ENCODE measurements at regions not wholly inside any gene's neighbourhood (a gene's known extent, or its start where the extent isn't known, plus 50 kb on each side); places are given as distances from the start of the nearest gene placed in this dataset.

DNA sequence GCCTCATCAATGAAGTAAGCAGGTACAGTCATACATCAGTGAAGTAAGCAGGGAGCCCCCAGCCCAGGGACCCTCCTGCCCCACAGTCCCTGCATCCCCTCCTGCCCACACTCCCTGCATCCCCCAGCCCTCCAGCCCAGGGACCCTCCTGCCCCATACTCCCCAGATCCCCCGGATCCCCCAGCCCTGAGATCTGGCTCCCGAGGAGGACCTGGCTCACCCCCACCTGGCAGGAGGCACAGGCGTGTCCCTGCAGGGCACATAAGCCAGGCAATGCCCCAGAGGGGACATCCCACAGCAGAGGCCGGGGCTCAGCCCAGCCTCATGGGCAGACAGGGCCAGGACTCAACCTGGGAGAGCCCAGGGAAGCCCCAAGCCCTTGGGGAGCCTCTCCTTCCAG is 53.6 kb upstream of the TPM4 start:
- no peak for DNase-seq

DNA sequence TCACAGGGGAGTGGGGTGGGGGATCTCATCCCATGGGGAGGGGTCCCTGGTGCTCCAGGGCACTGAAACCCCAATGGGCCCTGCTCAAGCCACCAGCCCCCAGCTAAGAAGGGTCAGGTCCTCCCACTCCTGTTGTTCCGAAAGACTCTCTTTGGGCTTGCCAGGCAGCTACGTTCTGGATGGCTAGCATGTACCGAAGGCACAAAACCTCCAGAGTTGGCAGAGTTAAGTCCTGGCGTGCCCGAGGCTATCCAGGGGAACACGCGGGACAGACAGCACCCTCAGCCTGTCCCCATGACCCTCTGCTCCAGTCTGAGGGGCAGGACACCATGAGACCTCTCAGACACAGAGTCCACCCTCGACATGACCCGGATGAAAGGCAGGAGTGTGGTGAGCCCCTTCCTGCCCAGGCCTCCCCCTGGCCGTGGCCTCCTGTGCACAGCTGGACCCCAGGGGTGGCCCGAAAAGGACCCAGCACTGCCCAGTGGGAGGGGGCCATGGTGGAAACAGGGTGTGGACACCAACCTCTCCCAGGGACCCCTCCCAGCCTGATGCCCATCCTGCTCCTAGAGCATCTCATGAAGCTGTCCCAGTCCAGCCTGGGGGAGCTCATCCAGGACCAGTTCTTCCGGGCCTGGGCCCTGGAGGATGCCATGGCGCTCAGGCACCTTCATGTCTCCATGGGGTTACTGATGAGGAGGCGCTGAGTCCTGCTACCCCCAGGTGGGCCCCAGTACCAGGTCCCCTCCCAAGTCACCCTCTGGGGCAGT is 53.0 kb upstream of the TPM4 start:
- no peak for DNase-seq

DNA sequence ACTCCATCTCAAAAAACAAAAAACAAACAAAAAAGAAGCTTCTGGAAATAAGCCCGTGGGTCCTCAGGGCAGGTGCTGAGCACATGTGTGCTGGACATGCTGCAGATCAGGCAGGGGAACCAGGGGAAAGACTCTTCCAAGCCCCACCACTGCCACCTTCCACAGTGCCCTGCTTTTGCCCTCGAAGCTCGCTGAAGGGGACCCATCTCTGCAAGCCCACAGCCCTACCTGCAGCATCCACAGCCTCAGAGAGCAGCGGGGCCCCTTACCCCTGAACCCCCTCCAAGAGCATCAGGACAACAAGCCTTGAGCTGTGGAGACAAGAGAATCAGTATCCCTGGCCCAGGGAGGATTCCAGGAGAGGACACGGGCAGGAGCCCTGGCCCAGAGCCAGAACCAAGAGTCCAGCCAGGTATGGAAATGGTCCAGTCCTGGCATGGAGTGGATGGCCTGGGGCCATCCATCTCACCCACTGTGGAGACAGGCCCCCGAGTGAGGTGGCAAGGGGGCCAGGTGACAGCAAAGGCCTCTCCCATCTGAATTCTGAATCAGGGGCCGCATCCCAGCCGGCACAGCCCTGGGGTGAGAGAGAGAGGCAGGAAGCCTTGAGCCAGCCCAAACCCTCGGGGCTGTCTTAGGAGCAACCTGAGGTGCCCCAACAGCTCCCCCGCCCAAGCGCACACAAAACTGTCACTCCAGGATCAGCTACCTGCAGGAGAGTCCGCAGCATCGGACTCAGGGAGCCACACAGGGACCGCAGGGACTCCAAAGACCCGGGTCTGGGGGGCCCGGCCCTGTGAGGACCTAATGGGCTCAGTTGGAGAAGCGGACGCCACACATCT is 51.8 kb upstream of the TPM4 start:
- DNase-seq = no peak

DNA sequence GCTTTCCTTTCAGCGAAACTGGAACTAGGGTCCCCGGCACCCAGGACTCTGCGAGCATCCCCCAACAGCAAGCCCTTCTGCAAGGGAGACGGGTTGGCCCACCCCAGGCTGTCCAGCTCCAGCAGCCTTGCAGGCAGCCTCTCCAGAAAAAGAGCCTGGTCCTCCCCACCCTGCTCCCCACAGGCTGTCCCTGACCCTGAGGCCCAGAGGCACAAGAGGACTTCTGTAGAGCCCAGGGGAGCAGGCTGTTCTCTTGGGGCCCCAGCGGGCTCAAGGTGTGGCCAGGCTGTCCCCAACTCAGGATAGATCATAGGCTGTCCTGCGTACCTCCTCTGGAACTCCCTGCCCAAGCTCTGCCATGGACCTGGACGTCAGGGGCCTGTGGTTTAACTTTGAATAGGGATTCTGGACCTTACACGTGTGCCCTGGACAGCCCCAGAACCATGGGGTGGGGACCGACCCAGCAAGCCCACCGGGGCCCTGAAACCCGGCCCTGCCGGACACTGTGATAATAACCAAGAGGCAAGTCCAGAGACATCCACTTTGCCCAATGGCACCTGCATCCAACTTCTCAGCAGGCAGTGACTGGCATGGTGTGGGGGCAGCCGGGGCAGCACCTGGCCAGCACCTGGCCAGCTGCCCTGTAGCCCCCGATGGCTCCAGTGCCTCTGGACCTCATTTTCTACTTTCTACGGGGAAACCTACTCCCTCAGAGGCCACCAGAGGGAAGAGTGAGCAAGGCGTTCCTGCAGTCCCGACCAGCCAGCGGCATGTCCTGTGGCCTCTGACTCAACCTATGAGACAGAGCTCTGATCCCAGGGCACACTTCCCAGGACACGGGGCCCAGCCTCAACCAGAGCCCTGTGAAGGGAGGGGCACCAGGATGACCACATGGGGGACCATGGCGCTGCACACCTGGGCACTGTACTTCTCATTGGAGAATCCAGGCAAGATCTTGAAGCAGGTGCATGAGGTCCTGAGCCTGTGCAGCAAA is 50.9 kb upstream of the TPM4 start:
- DNase-seq = peak; percentile 55

DNA sequence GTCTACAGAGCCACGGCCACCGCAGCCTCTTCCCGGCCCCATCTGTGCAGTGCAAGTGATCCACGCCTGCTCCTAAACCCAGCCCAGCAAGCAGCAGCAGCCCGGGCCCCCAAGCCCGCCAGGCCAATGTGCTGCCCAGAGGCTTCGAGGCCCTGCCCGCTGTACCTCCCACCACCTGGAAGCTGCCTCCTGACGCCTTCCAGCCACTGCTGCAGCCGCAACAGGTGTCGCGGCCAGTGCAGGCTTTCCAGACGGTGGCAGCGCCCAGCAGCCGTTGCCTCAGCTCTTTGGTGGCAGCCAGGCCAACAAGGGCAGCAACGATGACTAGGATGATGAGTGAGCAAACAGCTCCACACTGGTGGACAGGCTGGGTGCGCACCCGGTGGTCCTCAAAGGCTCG is 50.2 kb upstream of the TPM4 start:
- no peak for DNase-seq

Data from suppressor macrophage treated with lipopolysaccharide for 4 hours (primary cell).